Duodenal mucosa (tissue), 2 donors: ENCODE measurements at regions not wholly inside any gene's neighbourhood (a gene's known extent, or its start where the extent isn't known, plus 50 kb on each side); places are given as distances from the start of the nearest gene placed in this dataset.

Experiments used
- H3K27ac ChIP-seq: one replicate; pipeline ENCODE4 v1.7.0; 2013; ENCODE audit warnings: low read depth, low read length
- H3K27me3 ChIP-seq, 2 donors: one replicate each; pipeline ENCODE4 v1.7.0; 2013; ENCODE audit warnings: low read length in 2 of 2, control low read depth in 1 of 2; ENCODE audit not compliant: insufficient read depth in 2 of 2, control insufficient read depth in 1 of 2
- H3K36me3 ChIP-seq, 2 donors: one replicate each; pipeline ENCODE4 v1.7.0; 2013; ENCODE audit warnings: low read length in 2 of 2, control low read depth in 1 of 2; ENCODE audit not compliant: insufficient read depth in 2 of 2, control insufficient read depth in 1 of 2
- H3K4me1 ChIP-seq, 2 donors: one replicate each; pipeline ENCODE4 v1.7.0; 2013; ENCODE audit warnings: low read length in 2 of 2, control low read depth in 1 of 2; ENCODE audit not compliant: insufficient read depth in 2 of 2, control insufficient read depth in 1 of 2
- H3K4me3 ChIP-seq, 2 donors: one replicate each; pipeline ENCODE4 v1.7.0; 2013; ENCODE audit warnings: low read length in 2 of 2, low read depth in 1 of 2
- H3K9ac ChIP-seq, 2 donors: one replicate each; pipeline ENCODE4 v1.7.0; 2013; ENCODE audit warnings: low read length in 2 of 2, low read depth in 1 of 2
- H3K9me3 ChIP-seq, 2 donors: one replicate each; pipeline ENCODE4 v1.7.0; 2013; ENCODE audit warnings: low read length in 2 of 2, control low read depth in 1 of 2; ENCODE audit not compliant: control insufficient read depth in 1 of 2

DNA sequence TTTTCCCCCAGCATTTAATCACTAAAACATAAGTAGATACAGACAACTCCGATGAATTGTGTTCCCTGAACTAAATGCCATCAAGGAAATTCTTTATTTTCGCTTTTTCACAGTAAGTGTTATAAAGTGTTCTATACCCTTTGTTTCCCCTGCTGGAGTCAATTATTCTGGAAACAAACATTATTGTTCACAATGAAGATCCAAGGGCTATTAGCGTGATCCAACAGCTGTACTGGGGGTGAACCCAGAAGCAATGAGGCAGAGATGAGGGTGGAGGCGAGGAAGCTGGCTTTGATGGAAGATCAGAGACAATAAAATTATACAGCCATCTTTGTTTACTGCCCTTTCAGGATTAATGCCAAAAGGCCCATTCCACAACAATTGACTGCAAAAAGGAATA lies 250.3 kb upstream of the IGF1R start:
- H3K9ac ChIP-seq, result no peak overlapping the region
- no peaks in the 10 kb centered on the region for H3K9me3 ChIP-seq
- no peaks in the 10 kb centered on the region for H3K4me1 ChIP-seq
- H3K36me3 ChIP-seq, result no peaks in the 10 kb centered on the region
- H3K27me3 ChIP-seq, result peaks cover 0 to 4% of the 10 kb centered on the region in 2 donors
- no peak overlapping the region for H3K27ac ChIP-seq
- H3K4me3 ChIP-seq, result no peak overlapping the region

DNA sequence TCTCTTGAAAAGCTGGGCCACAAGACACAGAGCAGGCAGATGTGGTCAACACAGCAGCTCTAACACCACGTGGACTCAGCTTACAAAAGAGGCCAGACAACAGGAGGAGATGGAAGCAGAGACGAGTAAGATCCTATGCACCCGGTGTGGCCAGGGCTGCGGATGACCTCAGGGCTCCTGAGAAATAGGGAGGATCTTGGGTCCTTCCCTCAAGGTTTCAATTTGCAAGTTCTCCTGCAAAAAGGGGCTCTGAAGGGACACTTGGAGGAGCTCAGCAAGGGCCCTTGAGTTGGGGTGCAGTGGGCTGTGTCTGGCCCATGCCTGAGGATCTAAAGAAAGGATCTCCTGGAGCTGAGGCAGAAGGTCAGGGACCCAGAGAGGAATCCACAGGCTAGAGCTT lies 249.5 kb upstream of the IGF1R start:
- Histone ChIP-seq H3K27ac (no peak overlapping the region), H3K36me3 (no peaks in the 10 kb centered on the region), H3K4me3 (no peak overlapping the region), H3K4me1 (no peaks in the 10 kb centered on the region), H3K27me3 (peaks cover 0 to 4% of the 10 kb centered on the region in 2 donors), H3K9ac (no peak overlapping the region), H3K9me3 (no peaks in the 10 kb centered on the region)

DNA sequence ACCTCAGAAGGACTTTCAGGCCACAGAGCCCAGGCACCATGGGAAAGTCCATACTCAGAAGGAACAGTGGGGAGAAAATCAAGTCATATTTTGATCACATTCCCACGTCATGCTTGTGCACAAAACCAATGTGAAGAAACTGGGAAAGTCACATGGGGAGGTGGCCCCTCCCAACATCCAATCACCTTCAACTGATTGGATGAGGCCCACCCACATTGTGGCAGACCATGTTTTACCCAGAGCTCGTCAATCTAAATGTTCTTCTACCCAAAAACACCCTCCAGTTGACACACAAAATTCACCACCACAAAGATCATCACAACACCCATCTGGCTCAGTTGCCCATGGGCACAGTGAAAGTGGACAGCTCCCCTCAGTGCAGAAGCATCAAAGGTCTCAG lies 248.2 kb upstream of the IGF1R start:
- H3K27me3 ChIP-seq, result peaks cover 0 to 4% of the 10 kb centered on the region in 2 donors
- H3K9ac ChIP-seq, result no peak overlapping the region
- no peaks in the 10 kb centered on the region for H3K9me3 ChIP-seq
- no peaks in the 10 kb centered on the region for H3K36me3 ChIP-seq
- no peak overlapping the region for H3K27ac ChIP-seq
- no peak overlapping the region for H3K4me3 ChIP-seq
- no peaks in the 10 kb centered on the region for H3K4me1 ChIP-seq

DNA sequence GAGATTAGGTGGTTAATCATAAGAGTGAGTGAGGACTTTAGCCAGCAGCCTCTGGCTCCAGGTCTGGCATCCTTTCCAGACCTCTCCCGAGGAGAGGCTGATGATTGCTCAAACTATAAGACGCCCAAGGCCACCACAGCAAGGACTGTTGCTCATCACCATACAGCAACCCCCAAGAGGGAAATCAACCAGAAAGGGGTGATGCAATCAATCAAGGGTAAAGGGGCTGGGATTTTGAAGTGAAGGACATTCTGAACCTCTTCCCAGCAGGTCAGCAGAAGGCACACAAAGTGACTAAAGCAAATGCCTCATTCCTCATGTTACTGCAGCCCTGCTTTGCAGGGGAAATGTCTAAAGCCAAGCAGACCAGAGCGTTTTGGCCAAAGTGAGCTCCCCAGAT lies 247.3 kb upstream of the IGF1R start:
- H3K9ac ChIP-seq, result no peak overlapping the region
- peaks cover 0 to 4% of the 10 kb centered on the region in 2 donors for H3K27me3 ChIP-seq
- H3K36me3 ChIP-seq, result no peaks in the 10 kb centered on the region
- H3K9me3 ChIP-seq, result no peaks in the 10 kb centered on the region
- no peak overlapping the region for H3K4me3 ChIP-seq
- no peak overlapping the region for H3K27ac ChIP-seq
- no peaks in the 10 kb centered on the region for H3K4me1 ChIP-seq

DNA sequence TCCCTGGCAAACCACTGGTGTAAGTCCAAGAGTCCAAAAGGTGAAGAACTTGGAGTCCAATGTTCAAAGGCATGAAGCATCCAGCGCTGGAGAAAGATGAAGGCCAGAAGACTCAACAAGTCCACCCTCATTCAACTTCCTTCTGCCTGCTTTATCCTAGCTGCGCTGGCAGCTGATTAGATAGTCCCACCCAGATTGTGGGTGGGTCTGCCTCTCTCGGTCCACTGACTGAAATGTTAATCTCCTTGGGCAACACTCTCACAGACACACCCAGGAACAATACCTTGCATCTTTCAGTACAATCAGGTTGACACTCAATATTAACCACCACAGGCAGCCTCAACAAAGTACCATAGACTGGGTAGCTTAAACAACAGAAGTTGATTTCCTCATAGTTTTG lies 245.9 kb upstream of the IGF1R start:
- no peaks in the 10 kb centered on the region for H3K4me1 ChIP-seq
- no peaks in the 10 kb centered on the region for H3K36me3 ChIP-seq
- H3K9ac ChIP-seq, result no peak overlapping the region
- H3K27ac ChIP-seq, result no peak overlapping the region
- H3K4me3 ChIP-seq, result no peak overlapping the region
- no peaks in the 10 kb centered on the region for H3K9me3 ChIP-seq
- peaks cover 0 to 4% of the 10 kb centered on the region in 2 donors for H3K27me3 ChIP-seq

DNA sequence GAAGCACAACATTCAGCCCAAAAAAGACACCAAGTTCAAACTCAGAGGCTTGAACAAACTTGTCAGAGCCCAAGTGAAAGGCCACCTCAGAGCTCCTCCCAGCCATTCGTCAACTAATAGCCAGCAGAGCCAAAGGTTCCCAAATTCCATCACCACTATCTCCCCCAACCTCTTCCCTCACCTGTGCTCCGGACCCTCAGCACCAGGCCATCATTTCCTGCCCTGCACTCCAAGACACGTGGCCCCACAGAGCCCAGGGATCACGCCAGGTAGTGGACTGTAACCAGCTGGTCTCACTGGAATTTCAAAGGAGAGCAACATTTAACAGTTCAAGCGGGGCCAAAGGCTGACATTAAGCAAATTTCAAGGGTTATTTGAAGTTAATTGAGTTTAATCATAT lies 245.2 kb upstream of the IGF1R start:
- no peak overlapping the region for H3K9ac ChIP-seq
- no peak overlapping the region for H3K4me3 ChIP-seq
- H3K36me3 ChIP-seq, result no peaks in the 10 kb centered on the region
- no peaks in the 10 kb centered on the region for H3K4me1 ChIP-seq
- H3K27ac ChIP-seq, result no peak overlapping the region
- no peaks in the 10 kb centered on the region for H3K9me3 ChIP-seq
- H3K27me3 ChIP-seq, result peaks cover 0 to 4% of the 10 kb centered on the region in 2 donors

DNA sequence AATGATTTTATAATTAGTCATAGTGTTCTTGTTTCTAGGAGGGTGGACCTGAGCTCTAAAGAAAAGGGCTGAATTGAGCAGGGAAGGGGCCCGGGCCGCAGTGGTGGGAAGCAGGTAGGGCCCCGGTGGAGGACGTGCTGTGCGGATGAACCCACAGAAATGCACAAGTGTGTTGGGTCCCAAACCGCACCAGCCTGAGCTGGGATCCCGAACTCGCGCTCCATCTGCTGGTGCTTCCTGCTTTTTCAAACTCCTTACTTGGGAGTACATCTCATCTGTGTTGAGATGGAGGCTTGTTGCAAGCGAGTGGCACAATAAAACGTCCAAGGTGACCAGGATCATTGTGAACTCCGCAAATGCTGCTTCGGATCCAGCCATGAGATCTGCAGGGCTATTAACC lies 244.8 kb upstream of the IGF1R start:
- Histone ChIP-seq H3K9ac (no peak overlapping the region), H3K9me3 (no peaks in the 10 kb centered on the region), H3K36me3 (no peaks in the 10 kb centered on the region), H3K4me1 (no peaks in the 10 kb centered on the region), H3K4me3 (no peak overlapping the region), H3K27ac (no peak overlapping the region), H3K27me3 (peaks cover 0 to 3% of the 10 kb centered on the region in 2 donors)

DNA sequence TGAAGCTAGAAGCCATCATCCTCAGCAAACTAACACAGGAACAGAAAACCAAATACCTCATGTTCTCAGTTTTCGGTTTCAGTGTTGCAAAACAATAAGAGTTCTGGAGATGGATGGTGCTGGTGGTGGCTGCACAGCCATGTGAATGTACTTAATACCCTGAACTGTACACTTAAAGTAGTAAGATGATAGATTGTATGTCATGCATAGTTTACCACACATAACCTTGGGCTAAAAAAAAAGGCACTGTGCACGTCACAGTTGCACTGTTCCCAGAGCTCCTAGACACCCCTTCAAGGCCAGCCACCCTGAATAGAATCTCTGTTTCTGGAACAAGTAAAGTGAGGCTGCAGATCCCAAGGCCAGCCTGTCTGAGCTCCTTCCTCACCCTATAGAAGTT lies 243.3 kb upstream of the IGF1R start:
- Histone ChIP-seq H3K27ac (no peak overlapping the region), H3K9ac (no peak overlapping the region), H3K4me3 (no peak overlapping the region), H3K9me3 (no peaks in the 10 kb centered on the region), H3K36me3 (no peaks in the 10 kb centered on the region), H3K4me1 (no peaks in the 10 kb centered on the region), H3K27me3 (no peaks in the 10 kb centered on the region)

DNA sequence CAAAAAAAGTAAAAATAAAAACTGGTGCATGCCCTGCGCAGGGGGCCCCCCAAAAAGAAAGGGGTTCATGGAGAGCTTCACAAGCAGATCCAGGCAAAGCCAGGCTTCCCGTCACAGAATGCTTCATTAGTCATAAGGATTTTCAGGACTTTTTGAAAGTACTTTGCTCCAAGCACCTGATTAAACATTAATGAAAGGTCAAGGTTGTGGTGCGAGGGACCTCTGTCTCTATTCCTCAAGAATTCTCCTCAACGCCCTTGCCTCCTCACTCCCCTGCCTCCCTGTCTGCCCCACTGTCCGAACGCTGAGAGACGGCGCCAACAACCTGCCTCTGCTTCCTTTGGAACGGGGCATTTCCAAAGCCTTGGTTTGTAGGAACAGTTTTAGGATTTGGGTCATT lies 240.1 kb upstream of the IGF1R start:
- H3K27me3 ChIP-seq, result no peaks in the 10 kb centered on the region
- H3K4me1 ChIP-seq, result no peaks in the 10 kb centered on the region
- H3K27ac ChIP-seq, result no peak overlapping the region
- H3K4me3 ChIP-seq, result no peak overlapping the region
- H3K9ac ChIP-seq, result no peak overlapping the region
- no peaks in the 10 kb centered on the region for H3K36me3 ChIP-seq
- no peaks in the 10 kb centered on the region for H3K9me3 ChIP-seq

DNA sequence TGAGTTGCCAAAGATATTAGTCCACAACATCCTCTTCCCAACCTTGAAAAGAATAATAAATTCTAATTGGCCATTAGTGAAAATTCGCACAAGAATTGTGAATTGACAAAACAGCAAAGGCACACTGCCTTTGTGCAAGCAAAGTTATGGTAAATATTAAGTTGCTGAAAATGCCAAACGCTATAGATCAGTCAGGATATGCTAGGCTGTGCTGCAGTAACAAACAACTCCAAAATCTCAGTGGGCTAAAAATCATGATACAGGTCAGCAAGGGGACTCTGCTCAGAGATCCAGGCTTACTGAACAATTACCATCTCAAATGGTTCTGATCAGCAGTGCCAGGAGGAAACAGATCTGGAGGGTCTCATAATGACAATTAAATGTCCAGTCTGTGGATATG lies 238.0 kb upstream of the IGF1R start:
- no peak overlapping the region for H3K27ac ChIP-seq
- no peaks in the 10 kb centered on the region for H3K9me3 ChIP-seq
- H3K27me3 ChIP-seq, result no peaks in the 10 kb centered on the region
- no peaks in the 10 kb centered on the region for H3K36me3 ChIP-seq
- no peak overlapping the region for H3K9ac ChIP-seq
- H3K4me3 ChIP-seq, result no peak overlapping the region
- H3K4me1 ChIP-seq, result no peaks in the 10 kb centered on the region

DNA sequence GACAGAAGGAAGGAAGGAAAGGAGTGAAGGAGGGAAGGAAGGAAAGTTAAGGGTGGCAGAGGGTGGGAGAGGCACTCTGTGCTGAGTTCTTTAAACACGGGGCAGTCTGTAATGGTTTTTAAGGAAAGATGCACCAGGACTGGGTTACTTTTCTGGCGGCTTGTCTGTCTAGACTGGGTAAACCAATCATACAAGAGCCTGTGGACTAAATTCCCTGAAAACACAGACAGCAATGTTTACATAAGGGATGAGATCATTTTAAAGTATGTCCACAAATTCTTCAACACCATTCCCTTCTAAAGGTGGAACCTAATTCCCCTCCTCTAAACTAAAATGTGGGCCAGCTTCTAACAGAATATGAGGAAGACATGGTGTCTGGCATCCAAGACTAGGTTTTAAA lies 235.5 kb upstream of the IGF1R start:
- no peak overlapping the region for H3K9ac ChIP-seq
- H3K27me3 ChIP-seq, result no peaks in the 10 kb centered on the region
- no peaks in the 10 kb centered on the region for H3K9me3 ChIP-seq
- no peak overlapping the region for H3K27ac ChIP-seq
- H3K4me1 ChIP-seq, result no peaks in the 10 kb centered on the region
- H3K4me3 ChIP-seq, result no peak overlapping the region
- H3K36me3 ChIP-seq, result no peaks in the 10 kb centered on the region
